22Rv1 (cell line): ENCODE measurements at regions not wholly inside any gene's neighbourhood (a gene's known extent, or its start where the extent isn't known, plus 50 kb on each side); places are given as distances from the start of the nearest gene placed in this dataset.
"Not testable (repeated sequence)": the region's sequence is repeated elsewhere in the genome, so short reads cannot be mapped to it uniquely, and the experiment has no call there.

Experiments used
- ZFX ChIP-seq: fragments of 450-650 bp; IDR thresholded peaks from 2 replicates; pipeline ENCODE4 v1.6.1; 2017; ENCODE audit warnings: antibody characterized with exemption, borderline replicate concordance
- TF ChIP-seq, protein P1 (sequence below): fragments of 450-650 bp; IDR thresholded peaks from 2 replicates; pipeline ENCODE4 v1.5.1; 2017; ENCODE audit warnings: mild to moderate bottlenecking

DNA sequence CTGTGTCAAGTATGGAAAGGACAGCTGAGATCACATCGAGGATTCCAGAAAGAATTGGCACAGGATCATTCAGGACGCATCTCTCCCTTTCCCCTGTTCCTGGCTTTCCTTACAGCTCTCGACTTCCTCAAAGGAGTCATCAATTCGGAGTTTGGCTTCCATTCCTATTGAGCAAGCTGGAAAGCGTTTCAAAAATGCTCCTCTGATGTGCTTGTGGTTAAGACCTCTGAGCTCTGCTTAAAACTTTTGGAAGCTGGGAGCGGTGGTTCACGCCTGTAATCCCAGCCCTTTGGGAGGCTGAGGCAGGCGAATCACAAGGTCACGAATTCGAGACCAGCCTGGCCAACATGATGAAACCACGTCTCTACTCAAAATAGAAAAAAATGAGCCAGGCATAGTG, 136.9 kb upstream of the OSBPL11 start:
- TF ChIP-seq, protein P1, sequence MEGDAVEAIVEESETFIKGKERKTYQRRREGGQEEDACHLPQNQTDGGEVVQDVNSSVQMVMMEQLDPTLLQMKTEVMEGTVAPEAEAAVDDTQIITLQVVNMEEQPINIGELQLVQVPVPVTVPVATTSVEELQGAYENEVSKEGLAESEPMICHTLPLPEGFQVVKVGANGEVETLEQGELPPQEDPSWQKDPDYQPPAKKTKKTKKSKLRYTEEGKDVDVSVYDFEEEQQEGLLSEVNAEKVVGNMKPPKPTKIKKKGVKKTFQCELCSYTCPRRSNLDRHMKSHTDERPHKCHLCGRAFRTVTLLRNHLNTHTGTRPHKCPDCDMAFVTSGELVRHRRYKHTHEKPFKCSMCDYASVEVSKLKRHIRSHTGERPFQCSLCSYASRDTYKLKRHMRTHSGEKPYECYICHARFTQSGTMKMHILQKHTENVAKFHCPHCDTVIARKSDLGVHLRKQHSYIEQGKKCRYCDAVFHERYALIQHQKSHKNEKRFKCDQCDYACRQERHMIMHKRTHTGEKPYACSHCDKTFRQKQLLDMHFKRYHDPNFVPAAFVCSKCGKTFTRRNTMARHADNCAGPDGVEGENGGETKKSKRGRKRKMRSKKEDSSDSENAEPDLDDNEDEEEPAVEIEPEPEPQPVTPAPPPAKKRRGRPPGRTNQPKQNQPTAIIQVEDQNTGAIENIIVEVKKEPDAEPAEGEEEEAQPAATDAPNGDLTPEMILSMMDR, result not testable (repeated sequence)
- not testable (repeated sequence) for TF ChIP-seq ZFX
